GM12878 (cell line): ENCODE measurements at regions not wholly inside any gene's neighbourhood (a gene's known extent, or its start where the extent isn't known, plus 50 kb on each side); places are given as distances from the start of the nearest gene placed in this dataset.

Experiments
- CBFB ChIP-seq: IDR thresholded peaks from 2 replicates; pipeline ENCODE4 v1.6.1; 2016; ENCODE audit warnings: antibody characterized with exemption, low read depth
- CHD2 ChIP-seq: IDR thresholded peaks from 2 replicates; pipeline ENCODE4 v1.6.1; 2011; ENCODE audit warnings: low read depth, low read length, improper control_type of control experiment, borderline replicate concordance
- CTCF ChIP-seq, 3 experiments: IDR thresholded peaks in 2 of 3; conservative IDR thresholded peaks in 1 of 3; 2 replicates each; pipeline ENCODE4 v1.5.1; 2011; ENCODE audit warnings: low read depth in 3 of 3, low read length in 3 of 3, mild to moderate bottlenecking in 3 of 3, control low read depth in 2 of 3, moderate library complexity in 2 of 3, inconsistent platforms in 1 of 3, mixed read lengths in 1 of 3; ENCODE audit not compliant: control insufficient read depth in 2 of 3, insufficient read depth in 1 of 3; ENCODE audit errors: extremely low read depth in 1 of 3
- NBN ChIP-seq: fragments of 450-650 bp; IDR thresholded peaks from 2 replicates; pipeline ENCODE4 v1.6.1; 2016
- NFYB ChIP-seq: IDR thresholded peaks from 2 replicates; pipeline ENCODE4 v1.6.1; 2011; ENCODE audit warnings: low read depth, mild to moderate bottlenecking, low read length, improper control_type of control experiment, moderate library complexity; ENCODE audit not compliant: insufficient read depth
- PBX3 ChIP-seq: IDR thresholded peaks from 2 replicates; pipeline ENCODE4 v1.6.1; 2011; ENCODE audit warnings: mild to moderate bottlenecking, low read depth, low read length, moderate library complexity; ENCODE audit not compliant: insufficient replicate concordance
- PML ChIP-seq: IDR thresholded peaks from 2 replicates; pipeline ENCODE4 v1.6.1; 2012; ENCODE audit warnings: low read length, inconsistent platforms
- POLR2A ChIP-seq: IDR thresholded peaks from 2 replicates; pipeline ENCODE4 v1.6.1; 2011; ENCODE audit warnings: low read depth, mild to moderate bottlenecking, low read length
- SMARCA5 ChIP-seq: fragments of 450-650 bp; IDR thresholded peaks from 2 replicates; pipeline ENCODE4 v1.6.1; 2017; ENCODE audit warnings: mild to moderate bottlenecking
- SUZ12 ChIP-seq: fragments of 200-600 bp; sonication (generic); IDR thresholded peaks from one replicate; pipeline ENCODE4 v1.6.1; 2018; ENCODE audit warnings: antibody characterized with exemption, mild to moderate bottlenecking; ENCODE audit not compliant: unreplicated experiment

GRCh38 chr10:107277591-107277990 is 113.1 kb upstream of the SORCS1 start:
- TF ChIP-seq SUZ12: no peak
- no peak for TF ChIP-seq PML
- TF ChIP-seq POLR2A: no peak
- no peak for TF ChIP-seq CTCF (IDR thresholded peaks at IDR 0.05 in 2 of 3, conservative IDR thresholded peaks at IDR 0.05 in 1 of 3; ENCODE audit: control insufficient read depth in 2 of 3, extremely low read depth in 1 of 3, insufficient read depth in 1 of 3, low read depth in 3 of 3, low read length in 3 of 3)
- TF ChIP-seq PBX3: no peak
- no peak for TF ChIP-seq CBFB
- TF ChIP-seq NBN: no peak
- TF ChIP-seq CHD2: no peak
- no peak for TF ChIP-seq NFYB
- no peak for TF ChIP-seq SMARCA5
